ENCODE measurements at regions not wholly inside any gene's neighbourhood (a gene's known extent, or its start where the extent isn't known, plus 50 kb on each side); places are given as distances from the start of the nearest gene placed in this dataset.
"Not testable (repeated sequence)": the region's sequence is repeated elsewhere in the genome, so short reads cannot be mapped to it uniquely, and the experiment has no call there.

GRCh38 chr15:84360902-84361301 is 125.3 kb downstream of the GOLGA6L4 start:
- not testable (repeated sequence) for DNase-seq

- not testable (repeated sequence) for DNase-seq
These were observed 148.8 kb downstream of the GOLGA6L4 start for GRCh38 chr15:84384421-84384820.

- no peak for DNase-seq
These were observed 151.5 kb downstream of the GOLGA6L4 start for GRCh38 chr15:84387086-84387485.

- not testable (repeated sequence) for DNase-seq
These were observed 152.6 kb downstream of the GOLGA6L4 start for GRCh38 chr15:84388201-84388600.

GRCh38 chr15:84388638-84389037 is 153.1 kb downstream of the GOLGA6L4 start:
- not testable (repeated sequence) for DNase-seq

GRCh38 chr15:84390324-84390723 is 154.8 kb downstream of the GOLGA6L4 start:
- not testable (repeated sequence) for DNase-seq

GRCh38 chr15:84391191-84391590 is 155.6 kb downstream of the GOLGA6L4 start:
- no peak for DNase-seq

GRCh38 chr15:84392020-84392419 is 156.4 kb downstream of the GOLGA6L4 start:
- DNase-seq, result not testable (repeated sequence)

GRCh38 chr15:84393386-84393936 is 157.9 kb downstream of the GOLGA6L4 start:
- DNase-seq, result not testable (repeated sequence)

- not testable (repeated sequence) for DNase-seq
These were observed 158.4 kb downstream of the GOLGA6L4 start for GRCh38 chr15:84393966-84394365.

GRCh38 chr15:84395384-84395783 is 159.8 kb downstream of the GOLGA6L4 start:
- not testable (repeated sequence) for DNase-seq

- not testable (repeated sequence) for DNase-seq
These were observed 160.3 kb downstream of the GOLGA6L4 start for GRCh38 chr15:84395881-84396280.

- DNase-seq, result not testable (repeated sequence)
These were observed 161.5 kb downstream of the GOLGA6L4 start for GRCh38 chr15:84397066-84397465.

GRCh38 chr15:84398087-84398486 is 162.5 kb downstream of the GOLGA6L4 start:
- DNase-seq, result not testable (repeated sequence)

GRCh38 chr15:84398763-84399701 is 163.5 kb downstream of the GOLGA6L4 start:
- DNase-seq, result no peak

- DNase-seq, result no peak
These were observed 164.6 kb downstream of the GOLGA6L4 start for GRCh38 chr15:84400017-84400740.

GRCh38 chr15:84400820-84401219 is 165.2 kb downstream of the GOLGA6L4 start:
- no peak for DNase-seq

GRCh38 chr15:84401461-84401860 is 165.9 kb downstream of the GOLGA6L4 start:
- DNase-seq, result not testable (repeated sequence)

- DNase-seq, result not testable (repeated sequence)
These were observed 166.6 kb downstream of the GOLGA6L4 start for GRCh38 chr15:84401891-84402840.

GRCh38 chr15:84402856-84403608 is 167.5 kb downstream of the GOLGA6L4 start:
- no peak for DNase-seq

- not testable (repeated sequence) for DNase-seq
These were observed 173.8 kb downstream of the GOLGA6L4 start for GRCh38 chr15:84409357-84409756.

Data from activated CD8-positive, alpha-beta memory T cell treated with anti-CD3 and anti-CD28 coated beads, Interleukin-2, amount 50 U/mL, for 4 hours (primary cell).